SK-N-SH (cell line): ENCODE measurements at regions not wholly inside any gene's neighbourhood (a gene's known extent, or its start where the extent isn't known, plus 50 kb on each side); places are given as distances from the start of the nearest gene placed in this dataset.

ENCODE experiments used
- CTCF ChIA-PET: fragments of 300-600, 350-600 bp; formaldehyde crosslinking; extraction: SDS; loops from one replicate; lab custom pipeline; 2021; lab: Yijun Ruan, JAX
- POLR2A ChIA-PET: fragments of 350-600 bp; sonication (Branson Sonifier 250); formaldehyde crosslinking; extraction: SDS; loops from one replicate; lab custom pipeline; 2020; ENCODE audit warnings: antibody characterized with exemption, inconsistent platforms; lab: Yijun Ruan, JAX
- DNase-seq: peaks from one replicate; pipeline ENCODE4 v3.0.0; 2012
- H2AFZ ChIP-seq: fragments of 200-600 bp; sonication (generic); 2 replicates; pipeline ENCODE4 v1.8.1; 2016; ENCODE audit warnings: antibody characterized with exemption, mild to moderate bottlenecking, low read depth
- H3F3A ChIP-seq: fragments of 200-600 bp; sonication (generic); replicated peaks from 2 replicates; pipeline ENCODE3; 2016; ENCODE audit warnings: antibody characterized with exemption, mild to moderate bottlenecking; ENCODE audit not compliant: insufficient read depth
- H3K27ac ChIP-seq, 2 experiments: fragments of 200-500 bp in 1 of 2; fragments of 200-600 bp in 1 of 2; sonication (Bioruptor generic) in 1 of 2; sonication (generic), shearing (Covaris generic) in 1 of 2; 2 replicates each; pipeline versions ENCODE4 v1.5.1 to v1.6.1; 2014 to 2016; ENCODE audit warnings: low read depth in 2 of 2, inconsistent platforms in 1 of 2, low read length in 1 of 2, mild to moderate bottlenecking in 1 of 2, mixed read lengths in 1 of 2
- H3K27me3 ChIP-seq: fragments of 200-600 bp; sonication (generic), shearing (Covaris generic); 2 replicates; pipeline ENCODE4 v1.6.1; 2016; ENCODE audit warnings: mixed run types; ENCODE audit not compliant: insufficient read depth
- H3K36me3 ChIP-seq, 2 experiments: fragments of 200-500 bp in 1 of 2; fragments of 200-600 bp in 1 of 2; sonication (Bioruptor generic) in 1 of 2; sonication (generic) in 1 of 2; replicated peaks in 1 of 2; 2 replicates each; pipeline versions ENCODE3 to v1.5.1; 2014 to 2016; ENCODE audit warnings: low read length in 1 of 2, mild to moderate bottlenecking in 1 of 2; ENCODE audit not compliant: insufficient read depth in 2 of 2, control insufficient read depth in 1 of 2
- H3K4me1 ChIP-seq, 2 experiments: fragments of 200-500 bp in 1 of 2; fragments of 200-600 bp in 1 of 2; sonication (Bioruptor generic) in 1 of 2; sonication (generic), shearing (Covaris generic) in 1 of 2; 2 replicates each; pipeline versions ENCODE4 v1.5.1 to v1.6.1; 2014 to 2016; ENCODE audit warnings: low read depth in 1 of 2, low read length in 1 of 2, mixed run types in 1 of 2; ENCODE audit not compliant: insufficient read depth in 2 of 2, control insufficient read depth in 1 of 2
- H3K4me2 ChIP-seq: fragments of 200-600 bp; sonication (generic), shearing (Covaris generic); 2 replicates; pipeline ENCODE4 v1.6.1; 2017; ENCODE audit warnings: mixed run types
- H3K4me3 ChIP-seq, 2 experiments: fragments of 200-500 bp in 1 of 2; fragments of 200-600 bp in 1 of 2; sonication (Bioruptor generic) in 1 of 2; sonication (generic), shearing (Covaris generic) in 1 of 2; 2 replicates each; pipeline versions ENCODE4 v1.5.1 to v1.8.1; 2014 to 2016; ENCODE audit warnings: low read depth in 2 of 2, inconsistent platforms in 1 of 2, low read length in 1 of 2, mild to moderate bottlenecking in 1 of 2, mixed read lengths in 1 of 2, moderate library complexity in 1 of 2
- H3K79me2 ChIP-seq: fragments of 200-600 bp; sonication (generic); 2 replicates; pipeline ENCODE4 v1.8.1; 2017; ENCODE audit warnings: mild to moderate bottlenecking; ENCODE audit not compliant: insufficient read depth
- H3K9ac ChIP-seq: fragments of 200-600 bp; sonication (generic); 2 replicates; pipeline ENCODE4 v1.6.1; 2017; ENCODE audit warnings: mixed run types
- H3K9me2 ChIP-seq: fragments of 200-600 bp; sonication (generic); 2 replicates; pipeline ENCODE4 v1.6.1; 2017; ENCODE audit warnings: mixed run types
- H3K9me3 ChIP-seq: fragments of 200-600 bp; sonication (generic); 2 replicates; pipeline ENCODE4 v1.6.1; 2017; ENCODE audit warnings: mixed run types, mild to moderate bottlenecking, moderate library complexity
- H4K20me1 ChIP-seq: fragments of 200-600 bp; sonication (generic); 2 replicates; pipeline ENCODE4 v1.6.1; 2017; ENCODE audit warnings: mild to moderate bottlenecking, mixed run types; ENCODE audit not compliant: insufficient read depth
- CHD2 ChIP-seq: fragments of 150-350 bp; IDR thresholded peaks from 2 replicates; pipeline ENCODE4 v1.6.1; 2018; ENCODE audit warnings: low read length; ENCODE audit not compliant: partially characterized antibody
- EP300 ChIP-seq, 2 experiments: IDR thresholded peaks; 2 replicates each; pipeline versions ENCODE4 v1.4.0 to v1.6.1; 2012; ENCODE audit warnings: borderline replicate concordance in 1 of 2, low read depth in 1 of 2, low read length in 1 of 2
- FOXJ3 ChIP-seq: sonication (generic); formaldehyde crosslinking; IDR thresholded peaks from 2 replicates; pipeline ENCODE4 v1.5.1; 2020; ENCODE audit warnings: mild to moderate bottlenecking, missing genetic modification reagents
- JUND ChIP-seq: IDR thresholded peaks from 2 replicates; pipeline ENCODE4 v1.4.0; 2012
- MAX ChIP-seq: IDR thresholded peaks from 2 replicates; pipeline ENCODE4 v1.4.0; 2012; ENCODE audit warnings: low read depth
- NRF1 ChIP-seq: IDR thresholded peaks from 2 replicates; pipeline ENCODE4 v1.6.1; 2012; ENCODE audit warnings: low read depth, mild to moderate bottlenecking, low read length
- RAD21 ChIP-seq: IDR thresholded peaks from 2 replicates; pipeline ENCODE4 v1.6.1; 2012; ENCODE audit warnings: mild to moderate bottlenecking, low read length
- REST ChIP-seq: IDR thresholded peaks from 2 replicates; pipeline ENCODE4 v1.6.1; 2012; ENCODE audit warnings: mild to moderate bottlenecking, low read depth, low read length, moderate library complexity
- RXRA ChIP-seq: IDR thresholded peaks from 2 replicates; pipeline ENCODE4 v1.4.0; 2012; ENCODE audit warnings: low read depth, mild to moderate bottlenecking, borderline replicate concordance
- SIN3A ChIP-seq: IDR thresholded peaks from 2 replicates; pipeline ENCODE4 v1.6.1; 2012; ENCODE audit warnings: low read depth, mild to moderate bottlenecking, low read length, moderate library complexity, borderline replicate concordance
- ZBTB33 ChIP-seq: IDR thresholded peaks from 2 replicates; pipeline ENCODE4 v1.4.0; 2012; ENCODE audit warnings: low read depth, borderline replicate concordance
- WGBS: methylation state at CpG from one replicate; pipeline ENCODE4 v1.1.6; 2017; ENCODE audit warnings: low lambda C conversion rate; 5-methylcytosine and 5-hydroxymethylcytosine counted together

- no peak for TF ChIP-seq CHD2
- no peak for TF ChIP-seq FOXJ3
- TF ChIP-seq RAD21 = no peak
- TF ChIP-seq SIN3A = no peak
- no peak for TF ChIP-seq RXRA
- no peak for TF ChIP-seq REST
- no peak for TF ChIP-seq MAX
- no peak for TF ChIP-seq ZBTB33
- no peak for TF ChIP-seq EP300 (IDR thresholded peaks at IDR 0.05; ENCODE audit: borderline replicate concordance in 1 of 2, low read depth in 1 of 2, low read length in 1 of 2)
- no peak for TF ChIP-seq NRF1
- CTCF ChIA-PET = no interaction called here
Observed at GRCh38 chr10:33800545-33800944, 466.1 kb upstream of the NRP1 start.

GRCh38 chr10:33799944-33800323, 465.5 kb upstream of the NRP1 start:
- POLR2A ChIA-PET = no interaction called here
- 90% methylated on average over 5 of the region's 5 CpGs for WGBS
- Histone ChIP-seq H3K9ac (no peak overlapping the region), H3K4me2 (no peak overlapping the region), H3K4me3 (no peak overlapping the region), H3K79me2 (no peaks in the 10 kb centered on the region), H3K9me2 (no peaks in the 10 kb centered on the region), H3K36me3 (no peaks in the 10 kb centered on the region), H3K27me3 (no peaks in the 10 kb centered on the region), H3K4me1 (no peaks in the 10 kb centered on the region; a peak in 1 of 4 replicates), H3K27ac (no peak overlapping the region), H3K9me3 (no peaks in the 10 kb centered on the region), H3F3A (no peaks in the 10 kb centered on the region), H2AFZ (no peak overlapping the region), H4K20me1 (no peaks in the 10 kb centered on the region)
- no peak for TF ChIP-seq JUND
- CTCF ChIA-PET = no interaction called here
- no peak for DNase-seq

More at GRCh38 chr10:33800545-33800944, 466.1 kb upstream of the NRP1 start:
- Histone ChIP-seq H3K4me2 (no peak overlapping the region), H3K27me3 (no peaks in the 10 kb centered on the region), H2AFZ (no peak overlapping the region), H3F3A (no peaks in the 10 kb centered on the region), H3K9me2 (no peaks in the 10 kb centered on the region), H3K4me1 (no peaks in the 10 kb centered on the region; a peak in 1 of 4 replicates), H3K36me3 (no peaks in the 10 kb centered on the region), H3K9ac (no peak overlapping the region), H3K79me2 (no peaks in the 10 kb centered on the region), H3K4me3 (no peak overlapping the region), H4K20me1 (no peaks in the 10 kb centered on the region), H3K27ac (no peak overlapping the region), H3K9me3 (no peaks in the 10 kb centered on the region)
- POLR2A ChIA-PET = no interaction called here
- WGBS = 66% methylated on average over 4 of the region's 5 CpGs
- DNase-seq = no peak
